ENCODE measurements at regions not wholly inside any gene's neighbourhood (a gene's known extent, or its start where the extent isn't known, plus 50 kb on each side); places are given as distances from the start of the nearest gene placed in this dataset.

GRCh38 chr11:134756811-134757540 is 344.9 kb upstream of the B3GAT1 start:
- H3K27me3 ChIP-seq (ENCODE audit: low read depth, low read length) = no peaks in the 10 kb centered on the region
- no peak overlapping the region for H3K4me3 ChIP-seq (ENCODE audit: low read length)
- no peak overlapping the region for H2AFZ ChIP-seq (ENCODE audit: low read depth, low read length)
- H3K9me3 ChIP-seq (ENCODE audit: insufficient read depth, low read length) = no peaks in the 10 kb centered on the region
- no peaks in the 10 kb centered on the region for H4K20me1 ChIP-seq (ENCODE audit: insufficient read depth, low read length)
- H3K79me2 ChIP-seq (ENCODE audit: low read length) = no peaks in the 10 kb centered on the region
- H3K27ac ChIP-seq (ENCODE audit: low read length) = no peak overlapping the region
- no peaks in the 10 kb centered on the region for H3K36me3 ChIP-seq (replicated peaks; ENCODE audit: low read depth, low read length)
- TF ChIP-seq EZH2phosphoT487 (IDR thresholded peaks at IDR 0.05; ENCODE audit: low read depth) (no peak), CTCF (IDR thresholded peaks at IDR 0.05; ENCODE audit: low read depth, low read length) (no peak)
- H3K9ac ChIP-seq (ENCODE audit: low read length) = no peak overlapping the region
- H3K4me2 ChIP-seq (ENCODE audit: low read length) = no peak overlapping the region
- no peaks in the 10 kb centered on the region for H3K4me1 ChIP-seq (ENCODE audit: low read length)

DNA sequence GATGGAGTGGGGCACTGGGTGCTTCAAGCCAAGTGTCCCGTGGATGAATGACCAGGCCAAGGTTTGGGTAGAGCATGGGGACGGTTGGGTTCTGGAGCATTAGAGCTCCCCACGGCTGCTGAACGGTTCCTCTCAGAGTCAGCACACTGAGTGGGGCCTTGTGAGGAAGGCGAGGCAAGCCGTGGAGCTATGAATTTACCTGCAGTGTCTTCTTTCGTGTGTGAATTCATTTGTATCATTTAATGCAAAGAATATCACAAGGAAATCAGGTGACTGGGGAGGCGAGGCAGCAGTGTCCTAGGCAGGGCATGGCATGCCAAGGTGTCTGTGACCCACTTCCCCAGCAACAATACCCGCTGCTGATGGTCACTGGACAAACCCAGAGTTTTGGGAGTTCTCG is 343.5 kb upstream of the B3GAT1 start:
- Histone ChIP-seq H3K27ac (ENCODE audit: low read length) (no peak overlapping the region), H3K4me3 (ENCODE audit: low read length) (no peak overlapping the region), H3K36me3 (replicated peaks; ENCODE audit: low read depth, low read length) (no peaks in the 10 kb centered on the region), H3K4me1 (ENCODE audit: low read length) (no peaks in the 10 kb centered on the region), H3K27me3 (ENCODE audit: low read depth, low read length) (no peaks in the 10 kb centered on the region), H2AFZ (ENCODE audit: low read depth, low read length) (no peak overlapping the region), H3K4me2 (ENCODE audit: low read length) (no peak overlapping the region), H3K9ac (ENCODE audit: low read length) (no peak overlapping the region), H3K9me3 (ENCODE audit: insufficient read depth, low read length) (no peaks in the 10 kb centered on the region), H4K20me1 (ENCODE audit: insufficient read depth, low read length) (no peaks in the 10 kb centered on the region), H3K79me2 (ENCODE audit: low read length) (no peaks in the 10 kb centered on the region)
- TF ChIP-seq EZH2phosphoT487 (IDR thresholded peaks at IDR 0.05; ENCODE audit: low read depth) (no peak), CTCF (IDR thresholded peaks at IDR 0.05; ENCODE audit: low read depth, low read length) (no peak)

- H3K9ac ChIP-seq (ENCODE audit: low read length) = no peak overlapping the region
- no peaks in the 10 kb centered on the region for H3K27me3 ChIP-seq (ENCODE audit: low read depth, low read length)
- no peaks in the 10 kb centered on the region for H3K79me2 ChIP-seq (ENCODE audit: low read length)
- no peaks in the 10 kb centered on the region for H3K9me3 ChIP-seq (ENCODE audit: insufficient read depth, low read length)
- H3K27ac ChIP-seq (ENCODE audit: low read length) = no peak overlapping the region
- no peaks in the 10 kb centered on the region for H3K4me1 ChIP-seq (ENCODE audit: low read length)
- H3K4me3 ChIP-seq (ENCODE audit: low read length) = no peak overlapping the region
- no peak overlapping the region for H3K4me2 ChIP-seq (ENCODE audit: low read length)
- H3K36me3 ChIP-seq (replicated peaks; ENCODE audit: low read depth, low read length) = no peaks in the 10 kb centered on the region
- no peak overlapping the region for H2AFZ ChIP-seq (ENCODE audit: low read depth, low read length)
- no peaks in the 10 kb centered on the region for H4K20me1 ChIP-seq (ENCODE audit: insufficient read depth, low read length)
- TF ChIP-seq EZH2phosphoT487 (IDR thresholded peaks at IDR 0.05; ENCODE audit: low read depth) (no peak), CTCF (IDR thresholded peaks at IDR 0.05; ENCODE audit: low read depth, low read length) (no peak)
Measured at GRCh38 chr11:134754521-134755198, 342.6 kb upstream of the B3GAT1 start.

DNA sequence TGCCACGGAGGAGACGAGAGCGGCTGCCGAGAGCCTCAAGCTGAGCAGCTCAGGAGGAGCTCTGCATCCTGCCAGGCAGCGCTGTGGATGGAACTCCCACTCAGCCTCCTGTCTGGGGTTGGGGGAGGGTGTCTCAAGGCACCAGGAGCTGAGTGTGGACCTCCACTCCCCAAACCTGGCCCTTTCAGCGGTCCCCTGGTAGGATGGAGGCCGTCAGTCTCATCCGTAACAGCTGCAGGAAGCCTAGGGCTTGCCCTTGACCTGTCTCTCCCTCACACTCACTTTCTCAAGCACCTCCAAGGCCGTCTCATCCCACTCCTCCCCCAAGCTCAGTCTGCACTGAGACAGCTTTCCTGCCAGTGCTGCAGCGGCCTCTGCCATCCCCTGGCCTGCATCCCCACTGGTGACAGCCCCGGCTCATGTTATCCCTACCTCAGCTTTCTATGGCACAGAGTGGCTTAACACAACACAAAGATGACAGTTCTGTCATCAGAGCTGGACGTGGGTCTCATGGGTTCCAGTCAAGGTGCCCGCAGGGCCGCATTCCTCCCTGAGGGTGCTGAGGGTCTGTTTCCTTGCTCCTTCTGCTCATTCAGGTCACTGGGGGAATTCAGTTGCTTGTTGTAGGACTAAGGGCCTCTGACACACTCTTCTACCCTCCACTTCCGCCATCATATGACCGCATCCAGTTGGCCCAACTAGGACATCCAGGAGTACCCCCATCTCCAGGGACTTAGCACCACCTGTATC is 341.9 kb upstream of the B3GAT1 start:
- H3K79me2 ChIP-seq (ENCODE audit: low read length) = no peaks in the 10 kb centered on the region
- H3K27ac ChIP-seq (ENCODE audit: low read length) = no peak overlapping the region
- no peak overlapping the region for H3K4me2 ChIP-seq (ENCODE audit: low read length)
- no peaks in the 10 kb centered on the region for H4K20me1 ChIP-seq (ENCODE audit: insufficient read depth, low read length)
- H3K4me3 ChIP-seq (ENCODE audit: low read length) = no peak overlapping the region
- no peak overlapping the region for H2AFZ ChIP-seq (ENCODE audit: low read depth, low read length)
- no peaks in the 10 kb centered on the region for H3K36me3 ChIP-seq (replicated peaks; ENCODE audit: low read depth, low read length)
- no peak for TF ChIP-seq CTCF (IDR thresholded peaks at IDR 0.05; ENCODE audit: low read depth, low read length)
- TF ChIP-seq EZH2phosphoT487 (IDR thresholded peaks at IDR 0.05; ENCODE audit: low read depth) = no peak
- H3K9me3 ChIP-seq (ENCODE audit: insufficient read depth, low read length) = no peaks in the 10 kb centered on the region
- no peaks in the 10 kb centered on the region for H3K4me1 ChIP-seq (ENCODE audit: low read length)
- no peak overlapping the region for H3K9ac ChIP-seq (ENCODE audit: low read length)
- H3K27me3 ChIP-seq (ENCODE audit: low read depth, low read length) = no peaks in the 10 kb centered on the region
